HG03159 (cell line): ENCODE measurements at regions not wholly inside any gene's neighbourhood (a gene's known extent, or its start where the extent isn't known, plus 50 kb on each side); places are given as distances from the start of the nearest gene placed in this dataset.
"Not testable (repeated sequence)": the region's sequence is repeated elsewhere in the genome, so short reads cannot be mapped to it uniquely, and the experiment has no call there.

Source experiments
- ATAC-seq: cut with Tn5 transposase; IDR thresholded peaks from one replicate; pipeline ENCODE4 v1.9.1; 2021; ENCODE audit warnings: mild to moderate bottlenecking, moderate library complexity; ENCODE audit not compliant: unreplicated experiment

- no peak for ATAC-seq
Observed at GRCh38 chr5:104170926-104171325, 608.3 kb upstream of the NUDT12 start.

- ATAC-seq, result no peak
Observed at GRCh38 chr5:104146652-104147051, 584.1 kb upstream of the NUDT12 start.

GRCh38 chr5:104139840-104140239 lies 577.3 kb upstream of the NUDT12 start:
- ATAC-seq, result no peak

- ATAC-seq, result no peak
Observed at GRCh38 chr5:104130320-104130719, 567.7 kb upstream of the NUDT12 start.

- ATAC-seq, result no peak
Observed at GRCh38 chr5:104128348-104128747, 565.8 kb upstream of the NUDT12 start.

GRCh38 chr5:104126980-104127379 lies 564.4 kb upstream of the NUDT12 start:
- no peak for ATAC-seq

- ATAC-seq, result no peak
Observed at GRCh38 chr5:104119529-104119928, 556.9 kb upstream of the NUDT12 start.

GRCh38 chr5:104111632-104112031 lies 549.0 kb upstream of the NUDT12 start:
- no peak for ATAC-seq

- ATAC-seq, result no peak
Observed at GRCh38 chr5:104096451-104096850, 533.9 kb upstream of the NUDT12 start.

GRCh38 chr5:104095527-104095926 lies 532.9 kb upstream of the NUDT12 start:
- ATAC-seq, result no peak

- no peak for ATAC-seq
Observed at GRCh38 chr5:104088876-104089778, 526.5 kb upstream of the NUDT12 start.

GRCh38 chr5:104084896-104085295 lies 522.3 kb upstream of the NUDT12 start:
- ATAC-seq, result no peak

- no peak for ATAC-seq
Observed at GRCh38 chr5:104082754-104083153, 520.2 kb upstream of the NUDT12 start.

- no peak for ATAC-seq
Observed at GRCh38 chr5:104081232-104081631, 518.6 kb upstream of the NUDT12 start.

GRCh38 chr5:104080646-104081175 lies 518.1 kb upstream of the NUDT12 start:
- ATAC-seq, result no peak

GRCh38 chr5:104079861-104080645 lies 517.5 kb upstream of the NUDT12 start:
- ATAC-seq, result not testable (repeated sequence)

GRCh38 chr5:104071887-104072286 lies 509.3 kb upstream of the NUDT12 start:
- ATAC-seq, result no peak

GRCh38 chr5:104062621-104063377 lies 500.2 kb upstream of the NUDT12 start:
- no peak for ATAC-seq

- no peak for ATAC-seq
Observed at GRCh38 chr5:104061707-104062106, 499.1 kb upstream of the NUDT12 start.

GRCh38 chr5:104053353-104053649 lies 490.7 kb upstream of the NUDT12 start:
- no peak for ATAC-seq
